ENCODE measurements at regions not wholly inside any gene's neighbourhood (a gene's known extent, or its start where the extent isn't known, plus 50 kb on each side); places are given as distances from the start of the nearest gene placed in this dataset.
A peak's percentile ranks its signal among the peaks of the same experiment; 100 is the strongest.
"Not testable (repeated sequence)": the region's sequence is repeated elsewhere in the genome, so short reads cannot be mapped to it uniquely, and the experiment has no call there.

GRCh38 chr4:99763635-99764101, 53.0 kb upstream of the DAPP1 start:
- intact Hi-C loops (cut with DNase I) = no loop called here
- peak in 28 of 42 donors; percentile 2 to 82 (median 32) for DNase-seq

GRCh38 chr4:99762728-99763127, 53.9 kb upstream of the DAPP1 start:
- intact Hi-C loops (cut with DNase I) = no loop called here
- no peak for DNase-seq

- no peak for DNase-seq
- intact Hi-C loops (cut with DNase I) = no loop called here
Measured at GRCh38 chr4:99759988-99760387, 56.6 kb upstream of the DAPP1 start.

DNA sequence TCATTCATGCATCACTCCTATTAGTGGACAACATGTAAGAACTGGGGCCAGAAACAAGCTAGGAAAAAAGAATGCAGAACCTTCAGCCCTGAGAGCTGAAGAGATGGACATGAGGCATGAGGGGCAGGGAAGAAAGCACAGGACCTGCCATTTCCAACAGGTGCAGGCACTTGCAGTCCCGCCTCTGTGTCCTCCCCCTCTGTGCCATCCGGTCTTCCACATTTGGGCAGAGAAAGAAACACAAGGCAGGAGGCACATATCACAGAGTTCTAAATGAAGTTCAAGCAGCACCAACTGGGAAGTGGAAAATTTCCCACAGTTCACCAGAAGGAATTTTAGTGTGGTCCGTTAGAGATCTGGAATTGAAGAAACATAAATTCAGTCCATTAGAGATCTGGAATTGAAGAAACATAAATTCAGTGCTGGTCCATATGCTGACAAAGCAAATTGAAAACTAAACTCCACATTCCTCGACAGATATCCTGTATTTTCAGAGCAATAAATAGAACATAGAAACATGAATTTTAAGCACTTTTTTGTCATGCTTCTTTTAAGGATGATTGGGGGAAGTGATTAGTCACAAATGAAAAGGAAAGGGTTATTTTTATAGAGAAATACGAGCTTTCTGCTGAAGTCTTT, 57.2 kb upstream of the DAPP1 start:
- DNase-seq = peak in 4 of 42 donors; percentile 5 to 38 (median 12)

GRCh38 chr4:99755223-99755944, 61.2 kb upstream of the DAPP1 start:
- DNase-seq = no peak
- intact Hi-C loops (cut with DNase I) = no loop called here

More for the DNA sequence above, 57.2 kb upstream of the DAPP1 start:
- intact Hi-C loops (cut with DNase I) = no loop called here

DNA sequence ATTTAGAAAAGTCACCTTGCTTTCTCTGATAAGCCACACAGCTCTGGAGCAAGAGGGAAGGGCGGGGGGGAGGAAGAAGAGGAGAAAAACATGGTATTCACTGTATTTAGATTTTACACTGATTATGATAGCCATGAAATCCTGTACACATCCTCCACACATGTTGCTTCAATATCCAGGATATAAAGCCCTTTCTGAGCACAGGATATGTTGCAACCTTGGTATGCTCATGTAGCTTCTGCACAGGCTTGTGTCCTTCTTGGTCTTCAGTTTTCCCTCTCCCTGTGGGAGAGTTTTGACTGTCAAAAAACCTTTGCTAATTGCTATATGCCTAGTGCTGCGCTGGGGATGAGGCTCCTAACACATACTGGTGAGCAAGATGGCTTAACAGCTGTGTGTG, 61.9 kb upstream of the DAPP1 start:
- no peak for DNase-seq
- intact Hi-C loops (cut with DNase I) = no loop called here

GRCh38 chr4:99753931-99754330, 62.7 kb upstream of the DAPP1 start:
- intact Hi-C loops (cut with DNase I) = no loop called here
- no peak for DNase-seq

GRCh38 chr4:99749445-99750391, 66.9 kb upstream of the DAPP1 start:
- DNase-seq = no peak
- intact Hi-C loops (cut with DNase I) = no loop called here

DNA sequence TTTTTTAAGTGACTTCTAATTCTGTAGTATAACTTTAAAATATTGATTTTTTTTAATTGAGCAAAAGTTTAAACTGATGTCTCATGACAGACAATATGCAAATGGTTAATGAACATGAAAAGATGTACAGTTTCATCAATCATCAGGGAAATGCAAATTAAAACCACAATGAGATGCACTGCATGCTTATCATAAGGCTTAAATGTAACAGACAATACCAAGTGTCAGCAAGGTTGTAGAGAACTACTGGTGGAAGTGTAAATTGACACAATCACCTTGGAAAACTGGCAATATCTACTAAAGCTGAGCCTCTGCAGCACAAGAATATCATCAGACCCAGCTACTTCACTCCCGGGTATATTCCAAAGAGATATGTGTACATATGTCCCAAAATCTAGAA, 70.2 kb upstream of the DAPP1 start:
- no peak for DNase-seq
- intact Hi-C loops (cut with DNase I) = no loop called here

GRCh38 chr4:99736846-99737245, 79.2 kb upstream of the C4orf54 start:
- no peak for DNase-seq
- intact Hi-C loops (cut with DNase I) = no loop called here

- intact Hi-C loops (cut with DNase I) = no loop called here
- DNase-seq = no peak
Measured at GRCh38 chr4:99735822-99736221, 78.2 kb upstream of the C4orf54 start.

- intact Hi-C loops (cut with DNase I) = no loop called here
- no peak for DNase-seq
Measured at GRCh38 chr4:99734583-99735322, 77.1 kb upstream of the C4orf54 start.

GRCh38 chr4:99733455-99733854, 75.8 kb upstream of the C4orf54 start:
- DNase-seq; intact Hi-C loops (cut with DNase I): not testable (repeated sequence)

- no peak for DNase-seq
- intact Hi-C loops (cut with DNase I) = no loop called here
Measured at GRCh38 chr4:99729186-99729585, 71.6 kb upstream of the C4orf54 start.

- DNase-seq = no peak
- intact Hi-C loops (cut with DNase I) = no loop called here
Measured at GRCh38 chr4:99724067-99724466, 66.4 kb upstream of the C4orf54 start.

GRCh38 chr4:99723612-99724011, 66.0 kb upstream of the C4orf54 start:
- intact Hi-C loops (cut with DNase I) = no loop called here

DNA sequence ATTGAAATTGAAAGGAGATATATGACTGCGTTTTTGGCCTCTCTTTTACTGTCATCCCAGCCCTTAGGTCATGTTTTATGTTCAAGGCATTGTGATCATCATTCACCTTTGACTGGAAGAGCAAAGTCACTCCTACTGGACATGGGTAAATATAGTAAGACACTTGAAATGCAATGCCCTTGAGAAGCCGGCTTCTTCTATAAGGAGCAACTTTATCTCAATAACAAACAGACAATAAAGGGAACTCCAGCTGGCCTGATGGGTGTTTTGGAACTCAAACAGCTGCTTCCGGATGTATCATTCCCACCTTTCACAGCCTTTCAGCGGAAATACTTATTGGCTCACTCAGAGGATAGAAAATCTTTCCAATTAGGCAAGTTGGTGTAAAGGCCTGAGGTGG, 65.1 kb upstream of the C4orf54 start:
- DNase-seq = no peak
- intact Hi-C loops (cut with DNase I) = no loop called here

More at GRCh38 chr4:99723612-99724011, 66.0 kb upstream of the C4orf54 start:
- DNase-seq = peak in 41 of 42 donors; percentile 14 to 85 (median 55)

GRCh38 chr4:99722006-99722405, 64.4 kb upstream of the C4orf54 start:
- intact Hi-C loops (cut with DNase I) = no loop called here
- peak in 8 of 42 donors; percentile 4 to 52 (median 11) for DNase-seq

DNA sequence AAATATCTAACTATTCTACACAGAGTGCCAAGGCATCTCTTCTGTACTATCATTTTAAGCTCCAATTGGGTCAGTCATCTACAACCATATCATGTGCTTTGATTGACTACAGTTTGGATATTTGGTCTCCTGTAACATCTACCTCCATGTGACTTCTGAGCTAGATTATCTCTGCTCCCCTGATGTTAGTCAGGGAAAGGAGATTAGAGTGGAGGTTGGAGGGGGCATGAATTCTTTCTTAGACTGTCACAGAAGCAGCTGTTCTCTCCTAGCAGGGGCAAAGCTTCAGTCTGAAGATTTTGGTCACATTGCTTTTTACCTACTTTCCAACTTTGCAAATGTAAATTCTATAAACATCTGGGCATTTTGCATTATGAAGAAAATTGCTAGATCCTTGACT, 62.6 kb upstream of the C4orf54 start:
- intact Hi-C loops (cut with DNase I) = no loop called here
- no peak for DNase-seq
